BJ (cell line): ENCODE measurements at regions not wholly inside any gene's neighbourhood (a gene's known extent, or its start where the extent isn't known, plus 50 kb on each side); places are given as distances from the start of the nearest gene placed in this dataset.

Experiments used
- CTCF ChIA-PET: fragments of 350-600 bp; formaldehyde crosslinking; extraction: SDS; loops from one replicate; lab custom pipeline; 2021; ENCODE audit warnings: antibody characterized with exemption, inconsistent platforms; lab: Yijun Ruan, JAX
- POLR2A ChIA-PET: fragments of 300-600 bp; sonication (Branson Sonifier 250); formaldehyde crosslinking; extraction: SDS; loops from one replicate; lab custom pipeline; 2021; ENCODE audit warnings: antibody characterized with exemption; lab: Charles Lee
- DNase-seq: peaks from one replicate; pipeline ENCODE4 v3.0.0-alpha.2; 2011; ENCODE audit warnings: low read depth
- H3K27me3 ChIP-seq: 2 replicates; pipeline ENCODE4 v1.6.0; 2011; ENCODE audit warnings: low read length; ENCODE audit not compliant: control insufficient read depth, insufficient read depth
- H3K36me3 ChIP-seq: 2 replicates; pipeline ENCODE4 v1.5.1; 2011; ENCODE audit warnings: low read length; ENCODE audit not compliant: control insufficient read depth, insufficient read depth
- H3K4me3 ChIP-seq: 2 replicates; pipeline ENCODE4 v1.5.1; 2011; ENCODE audit warnings: low read depth, mild to moderate bottlenecking, control low read depth, low read length
- CTCF ChIP-seq: IDR thresholded peaks from 2 replicates; pipeline ENCODE4 v1.5.1; 2011; ENCODE audit warnings: low read depth, mild to moderate bottlenecking, control low read depth, inconsistent platforms, low read length, moderate library complexity; ENCODE audit not compliant: insufficient read depth

DNA sequence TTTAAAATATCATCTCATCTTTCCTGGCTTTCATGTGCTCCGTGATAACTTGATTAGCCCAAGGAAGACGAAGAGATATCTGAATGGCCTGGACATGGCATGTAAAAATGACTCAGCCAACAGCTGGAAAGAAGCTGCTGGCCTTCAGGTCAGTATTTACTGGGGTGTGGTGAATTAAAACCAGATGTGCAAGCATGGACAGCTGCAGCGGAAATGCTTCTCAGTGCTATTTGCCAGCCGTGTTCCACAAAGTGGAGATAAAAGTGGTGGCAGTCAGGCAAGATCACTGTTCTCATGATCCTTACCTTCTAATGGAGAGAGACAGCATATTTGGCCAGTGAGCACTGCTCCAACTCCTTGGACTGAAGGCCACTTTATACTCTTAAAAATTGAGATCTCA, 203.1 kb upstream of the VSTM2A start:
- CTCF ChIA-PET, result no interaction called here
- Histone ChIP-seq H3K27me3 (no peaks in the 10 kb centered on the region), H3K36me3 (no peaks in the 10 kb centered on the region), H3K4me3 (no peak overlapping the region)
- POLR2A ChIA-PET, result no interaction called here
- peak; percentile 14 for DNase-seq
- TF ChIP-seq CTCF, result no peak

GRCh38 chr7:54342458-54342857, 199.7 kb upstream of the VSTM2A start:
- Histone ChIP-seq H3K4me3 (no peak overlapping the region), H3K36me3 (no peaks in the 10 kb centered on the region), H3K27me3 (no peaks in the 10 kb centered on the region)
- DNase-seq, result no peak
- ChIA-PET CTCF (no interaction called here), POLR2A (no interaction called here)
- TF ChIP-seq CTCF, result no peak

- no peak for TF ChIP-seq CTCF
- ChIA-PET CTCF (no interaction called here), POLR2A (no interaction called here)
- no peak for DNase-seq
- H3K27me3 ChIP-seq, result no peaks in the 10 kb centered on the region
- no peaks in the 10 kb centered on the region for H3K36me3 ChIP-seq
- H3K4me3 ChIP-seq, result no peak overlapping the region
These were observed 198.7 kb upstream of the VSTM2A start for GRCh38 chr7:54343511-54343910.

DNA sequence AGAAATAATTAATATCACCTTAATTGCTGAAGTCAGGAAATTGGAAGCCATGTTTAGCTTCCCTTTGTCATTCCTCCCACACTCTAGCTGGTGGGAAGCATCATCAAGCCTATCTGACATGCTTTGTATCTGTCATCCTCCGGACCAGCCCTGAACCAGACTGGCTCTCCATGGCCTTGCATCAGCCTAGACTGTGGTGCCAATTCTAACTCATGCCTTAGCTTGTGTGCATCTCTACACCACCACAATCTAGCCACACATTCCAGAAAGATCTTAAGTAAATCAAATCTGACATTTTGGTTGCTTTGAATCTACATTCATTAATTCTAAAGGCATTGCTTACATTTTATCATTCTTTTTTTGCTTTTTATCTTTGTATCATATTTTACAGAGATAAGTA, 196.4 kb upstream of the VSTM2A start:
- ChIA-PET CTCF (no interaction called here), POLR2A (no interaction called here)
- DNase-seq, result no peak
- no peaks in the 10 kb centered on the region for H3K36me3 ChIP-seq
- H3K4me3 ChIP-seq, result no peak overlapping the region
- TF ChIP-seq CTCF, result no peak
- H3K27me3 ChIP-seq, result no peaks in the 10 kb centered on the region

DNA sequence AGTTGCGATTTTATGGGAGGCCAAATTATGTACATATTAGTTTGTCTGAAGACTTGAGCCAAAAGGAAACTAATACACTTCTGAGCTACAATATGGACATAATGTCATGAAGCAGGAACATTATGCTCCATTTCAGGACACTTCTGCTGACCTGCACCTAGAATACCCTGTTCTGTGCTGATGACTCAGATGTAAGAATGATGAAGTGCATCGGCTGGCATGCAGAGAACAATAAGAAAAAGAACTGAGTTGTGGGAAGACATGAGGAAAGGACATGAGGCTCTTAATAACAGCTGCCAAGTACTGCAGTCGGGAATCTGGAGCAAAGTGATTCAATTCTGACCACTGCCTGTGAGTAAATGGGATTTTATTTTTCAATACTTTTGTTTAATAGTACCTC, 192.9 kb upstream of the VSTM2A start:
- DNase-seq, result no peak
- Histone ChIP-seq H3K27me3 (no peaks in the 10 kb centered on the region), H3K36me3 (no peaks in the 10 kb centered on the region), H3K4me3 (no peak overlapping the region)
- TF ChIP-seq CTCF, result no peak
- CTCF ChIA-PET, result no interaction called here
- POLR2A ChIA-PET, result no interaction called here
